Liver (tissue), 8 donors: ENCODE measurements at regions not wholly inside any gene's neighbourhood (a gene's known extent, or its start where the extent isn't known, plus 50 kb on each side); places are given as distances from the start of the nearest gene placed in this dataset.

Experiments used
- DNase-seq: peaks from one replicate; pipeline ENCODE4 v3.0.0-alpha.2; 2017; ENCODE audit warnings: low spot score
- H3K27ac ChIP-seq, 2 donors: one replicate each; pipeline ENCODE4 v1.7.0; 2013; ENCODE audit warnings: inconsistent platforms in 2 of 2, low read length in 2 of 2, control low read depth in 1 of 2, low read depth in 1 of 2, mild to moderate bottlenecking in 1 of 2
- H3K27me3 ChIP-seq, 4 donors: one replicate each; pipeline versions ENCODE4 v1.6.1 to v1.7.0; 2013; ENCODE audit warnings: low read length in 3 of 4, inconsistent platforms in 1 of 4, mild to moderate bottlenecking in 1 of 4, moderate library complexity in 1 of 4; ENCODE audit not compliant: control insufficient read depth in 4 of 4, insufficient read depth in 4 of 4
- H3K36me3 ChIP-seq, 4 donors: one replicate each; pipeline versions ENCODE4 v1.6.1 to v1.7.0; 2013; ENCODE audit warnings: low read length in 3 of 4, mild to moderate bottlenecking in 3 of 4, low read depth in 1 of 4, moderate library complexity in 1 of 4; ENCODE audit not compliant: control insufficient read depth in 4 of 4, insufficient read depth in 3 of 4
- H3K4me1 ChIP-seq, 4 donors: one replicate each; pipeline versions ENCODE4 v1.6.1 to v1.7.0; 2013; ENCODE audit warnings: low read length in 3 of 4, mild to moderate bottlenecking in 3 of 4, moderate library complexity in 1 of 4; ENCODE audit not compliant: control insufficient read depth in 4 of 4, insufficient read depth in 4 of 4
- H3K4me3 ChIP-seq, 3 donors: one replicate each; pipeline versions ENCODE4 v1.6.1 to v1.7.0; 2013; ENCODE audit warnings: low read length in 3 of 3, control low read depth in 1 of 3, low read depth in 1 of 3, mild to moderate bottlenecking in 1 of 3
- H3K9ac ChIP-seq, 2 donors: one replicate each; pipeline ENCODE4 v1.7.0; 2013; ENCODE audit warnings: low read length in 2 of 2, mild to moderate bottlenecking in 2 of 2, moderate library complexity in 2 of 2, control low read depth in 1 of 2, low read depth in 1 of 2
- H3K9me3 ChIP-seq, 4 donors: one replicate each; pipeline versions ENCODE4 v1.6.1 to v1.7.0; 2013; ENCODE audit warnings: low read length in 3 of 4; ENCODE audit not compliant: control insufficient read depth in 4 of 4
- ATF3 ChIP-seq: IDR thresholded peaks from 2 replicates; pipeline ENCODE4 v1.6.1; 2016; ENCODE audit warnings: antibody characterized with exemption
- CTCF ChIP-seq: fragments of 150-350 bp; IDR thresholded peaks from 2 replicates; pipeline ENCODE4 v1.5.1; 2017; ENCODE audit warnings: improper control_type of control experiment, low read depth, low read length; ENCODE audit not compliant: missing input control
- EGR1 ChIP-seq, 2 donors: IDR thresholded peaks; 2 replicates each; pipeline ENCODE4 v1.6.1; 2016 to 2018; ENCODE audit warnings: antibody characterized with exemption in 2 of 2, low read depth in 2 of 2
- FOXA1 ChIP-seq: IDR thresholded peaks from 2 replicates; pipeline ENCODE4 v1.6.1; 2016; ENCODE audit warnings: antibody characterized with exemption
- FOXA2 ChIP-seq: IDR thresholded peaks from 2 replicates; pipeline ENCODE4 v1.6.1; 2016; ENCODE audit warnings: antibody characterized with exemption
- GABPA ChIP-seq, 2 donors: IDR thresholded peaks in 1 of 2; conservative IDR thresholded peaks in 1 of 2; 2 replicates each; pipeline ENCODE4 v1.6.1; 2016; ENCODE audit warnings: antibody characterized with exemption in 2 of 2, mild to moderate bottlenecking in 1 of 2, moderate library complexity in 1 of 2
- HNF4A ChIP-seq, 2 donors: conservative IDR thresholded peaks; 2 replicates each; pipeline ENCODE4 v1.6.1; 2016; ENCODE audit warnings: antibody characterized with exemption in 2 of 2, mild to moderate bottlenecking in 2 of 2
- HNF4G ChIP-seq: IDR thresholded peaks from 2 replicates; pipeline ENCODE4 v1.6.1; 2016; ENCODE audit warnings: antibody characterized with exemption
- JUND ChIP-seq, 2 donors: IDR thresholded peaks; 2 replicates each; pipeline ENCODE4 v1.6.1; 2016; ENCODE audit warnings: antibody characterized with exemption in 2 of 2
- MAX ChIP-seq: IDR thresholded peaks from 2 replicates; pipeline ENCODE4 v1.6.1; 2016; ENCODE audit warnings: antibody characterized with exemption
- NR2F2 ChIP-seq: IDR thresholded peaks from 2 replicates; pipeline ENCODE4 v1.6.1; 2016; ENCODE audit warnings: antibody characterized with exemption
- RAD21 ChIP-seq, 2 donors: IDR thresholded peaks; 2 replicates each; pipeline ENCODE4 v1.6.1; 2016; ENCODE audit warnings: antibody characterized with exemption in 2 of 2, mild to moderate bottlenecking in 2 of 2
- REST ChIP-seq: IDR thresholded peaks from 2 replicates; pipeline ENCODE4 v1.6.1; 2016; ENCODE audit warnings: antibody characterized with exemption, mild to moderate bottlenecking
- RXRA ChIP-seq, 2 donors: IDR thresholded peaks; 2 replicates each; pipeline ENCODE4 v1.6.1; 2017 to 2018; ENCODE audit warnings: antibody characterized with exemption in 2 of 2, mild to moderate bottlenecking in 1 of 2
- SP1 ChIP-seq: IDR thresholded peaks from 2 replicates; pipeline ENCODE4 v1.6.1; 2018; ENCODE audit warnings: antibody characterized with exemption, mild to moderate bottlenecking
- TAF1 ChIP-seq: conservative IDR thresholded peaks from 2 replicates; pipeline ENCODE4 v1.6.1; 2016; ENCODE audit warnings: antibody characterized with exemption, mild to moderate bottlenecking
- YY1 ChIP-seq: IDR thresholded peaks from 2 replicates; pipeline ENCODE4 v1.6.1; 2016; ENCODE audit warnings: antibody characterized with exemption, mild to moderate bottlenecking
- ZBTB33 ChIP-seq: IDR thresholded peaks from 2 replicates; pipeline ENCODE4 v1.6.1; 2016; ENCODE audit warnings: antibody characterized with exemption
- WGBS: extraction: QIAGEN DNeasy Blood & Tissue Kit; methylation state at CpG from one replicate; pipeline ENCODE4 v1.1.7; 2013; 5-methylcytosine and 5-hydroxymethylcytosine counted together
- donor health status: healthy.
- donor health status: healthy.
- donor health status: healthy.
- donor health status: healthy.
- donor health status: healthy.

GRCh38 chr16:6512512-6512911 lies 820.1 kb upstream of the RBFOX1 start:
- H3K27ac ChIP-seq = no peak overlapping the region
- no peaks in the 10 kb centered on the region for H3K4me1 ChIP-seq
- no peaks in the 10 kb centered on the region for H3K27me3 ChIP-seq
- H3K9me3 ChIP-seq = no peaks in the 10 kb centered on the region
- no peak overlapping the region for H3K4me3 ChIP-seq
- no peak for TF ChIP-seq NR2F2
- no peak for TF ChIP-seq RXRA (IDR thresholded peaks at IDR 0.05)
- no peak for TF ChIP-seq YY1
- TF ChIP-seq SP1 = no peak
- no peak for TF ChIP-seq HNF4G
- no peak overlapping the region for H3K9ac ChIP-seq
- H3K36me3 ChIP-seq = no peaks in the 10 kb centered on the region
- 50% methylated on average over 2 of the region's 2 CpGs for WGBS
- DNase-seq = no peak

GRCh38 chr16:6510261-6510660 lies 822.4 kb upstream of the RBFOX1 start:
- Histone ChIP-seq H3K36me3 (no peaks in the 10 kb centered on the region), H3K9ac (no peak overlapping the region), H3K4me3 (no peak overlapping the region), H3K27ac (no peak overlapping the region), H3K27me3 (no peaks in the 10 kb centered on the region), H3K4me1 (no peaks in the 10 kb centered on the region), H3K9me3 (no peaks in the 10 kb centered on the region)
- TF ChIP-seq EGR1 (IDR thresholded peaks at IDR 0.05; ENCODE audit: low read depth in 2 of 2) (no peak), NR2F2 (no peak), RAD21 (IDR thresholded peaks at IDR 0.05) (no peak), TAF1 (no peak), ZBTB33 (no peak), FOXA1 (no peak), MAX (no peak), CTCF (no peak), HNF4A (conservative IDR thresholded peaks at IDR 0.05) (no peak), RXRA (IDR thresholded peaks at IDR 0.05) (no peak), REST (no peak), JUND (IDR thresholded peaks at IDR 0.05) (no peak), SP1 (no peak), GABPA (IDR thresholded peaks at IDR 0.05 in 1 of 2, conservative IDR thresholded peaks at IDR 0.05 in 1 of 2) (no peak), FOXA2 (no peak), YY1 (no peak), HNF4G (no peak), ATF3 (no peak)
- no peak for DNase-seq
- WGBS = 79% methylated on average over 7 of the region's 7 CpGs
